GM23338 (cell line): ENCODE measurements at regions not wholly inside any gene's neighbourhood (a gene's known extent, or its start where the extent isn't known, plus 50 kb on each side); places are given as distances from the start of the nearest gene placed in this dataset.

Experiments used
- ATAC-seq: fragments of 200-7000 bp; cut with Tn5 transposase; 3 replicates; pipeline ENCODE4 v1.9.1; 2020
- DNase-seq: peaks from one replicate; pipeline ENCODE4 v3.0.0-alpha.2; 2015; ENCODE audit warnings: low spot score
- H2AFZ ChIP-seq: fragments of 200-600 bp; sonication (generic); 2 replicates; pipeline ENCODE4 v1.8.0; 2016; ENCODE audit warnings: antibody characterized with exemption, mild to moderate bottlenecking, moderate library complexity
- H3F3A ChIP-seq: fragments of 200-600 bp; sonication (generic); replicated peaks from 2 replicates; pipeline ENCODE4 v1.8.0; 2017; ENCODE audit warnings: antibody characterized with exemption, mixed run types, low read depth
- H3K27ac ChIP-seq: fragments of 200-600 bp; sonication (generic); 2 replicates; pipeline ENCODE4 v1.6.1; 2016; ENCODE audit warnings: low read depth
- H3K27me3 ChIP-seq: fragments of 200-600 bp; sonication (generic); 2 replicates; pipeline ENCODE4 v1.8.0; 2016; ENCODE audit warnings: mild to moderate bottlenecking, mixed run types, moderate library complexity; ENCODE audit not compliant: insufficient read depth
- H3K36me3 ChIP-seq: fragments of 200-600 bp; sonication (generic); 2 replicates; pipeline ENCODE4 v1.8.0; 2016; ENCODE audit warnings: mild to moderate bottlenecking; ENCODE audit not compliant: insufficient read depth
- H3K4me1 ChIP-seq: fragments of 200-600 bp; sonication (generic); 2 replicates; pipeline ENCODE4 v1.8.0; 2016; ENCODE audit warnings: mild to moderate bottlenecking, moderate library complexity; ENCODE audit not compliant: insufficient read depth
- H3K4me2 ChIP-seq: fragments of 200-600 bp; sonication (generic); 2 replicates; pipeline ENCODE4 v1.7.1; 2017; ENCODE audit warnings: mixed run types
- H3K4me3 ChIP-seq: fragments of 200-600 bp; sonication (generic); 2 replicates; pipeline ENCODE4 v1.6.1; 2016; ENCODE audit warnings: mixed run types
- H3K79me2 ChIP-seq: fragments of 200-600 bp; sonication (generic); replicated peaks from 2 replicates; pipeline ENCODE4 v1.8.0; 2017; ENCODE audit warnings: mild to moderate bottlenecking; ENCODE audit not compliant: insufficient read depth
- H3K9me2 ChIP-seq: fragments of 200-600 bp; sonication (generic); 2 replicates; pipeline ENCODE4 v1.8.0; 2017; ENCODE audit not compliant: insufficient read depth
- H4K20me1 ChIP-seq: fragments of 200-600 bp; sonication (generic); replicated peaks from 2 replicates; pipeline ENCODE4 v1.8.0; 2017; ENCODE audit warnings: mild to moderate bottlenecking; ENCODE audit not compliant: insufficient read depth
- H3K27ac Mint-ChIP-seq: 2 replicates; pipeline ENCODE4 v1.8.0; 2020; ENCODE audit warnings: inconsistent platforms, mild to moderate bottlenecking, moderate library complexity, mixed read lengths
- H3K27me3 Mint-ChIP-seq: 3 replicates; pipeline ENCODE4 v1.8.0; 2022; ENCODE audit warnings: low read depth, mild to moderate bottlenecking, moderate library complexity, mixed read lengths, inconsistent platforms; ENCODE audit not compliant: insufficient read depth, poor library complexity
- H3K36me3 Mint-ChIP-seq: 3 replicates; pipeline ENCODE4 v1.8.0; 2021; ENCODE audit warnings: low read depth, mild to moderate bottlenecking, inconsistent platforms, moderate library complexity, mixed read lengths
- H3K4me1 Mint-ChIP-seq: 3 replicates; pipeline ENCODE4 v1.8.0; 2020; ENCODE audit warnings: mild to moderate bottlenecking, inconsistent platforms, mixed read lengths
- H3K4me3 Mint-ChIP-seq: 3 replicates; pipeline ENCODE4 v1.8.0; 2021; ENCODE audit warnings: moderate library complexity, mild to moderate bottlenecking, inconsistent platforms, mixed read lengths
- H3K9me3 Mint-ChIP-seq: 3 replicates; pipeline ENCODE4 v1.8.0; 2020; ENCODE audit warnings: moderate library complexity, mild to moderate bottlenecking, inconsistent platforms, mixed read lengths
- CREB1 ChIP-seq: fragments of 250-450 bp; sonication (Bioruptor Pico); IDR thresholded peaks from 2 replicates; pipeline ENCODE4 v1.5.0; 2020; ENCODE audit warnings: low read depth, mild to moderate bottlenecking, moderate library complexity
- EZH2 ChIP-seq: fragments of 200-600 bp; sonication (generic); IDR thresholded peaks from one replicate; pipeline ENCODE4 v1.8.0; 2017; ENCODE audit warnings: antibody characterized with exemption, mild to moderate bottlenecking, low read depth; ENCODE audit not compliant: unreplicated experiment
- EZH2phosphoT487 ChIP-seq: fragments of 200-600 bp; sonication (generic); IDR thresholded peaks from one replicate; pipeline ENCODE4 v1.8.1; 2018; ENCODE audit warnings: antibody characterized with exemption; ENCODE audit not compliant: unreplicated experiment
- JUNB ChIP-seq: IDR thresholded peaks from one replicate; pipeline ENCODE4 v1.6.1; 2016; ENCODE audit warnings: antibody characterized with exemption; ENCODE audit not compliant: unreplicated experiment
- STAT1 ChIP-seq: IDR thresholded peaks from one replicate; pipeline ENCODE4 v1.6.1; 2016; ENCODE audit warnings: antibody characterized with exemption; ENCODE audit not compliant: unreplicated experiment
- ZNF114 ChIP-seq: fragments of 250-450 bp; sonication (Bioruptor Pico); IDR thresholded peaks from 2 replicates; pipeline ENCODE4 v1.5.0; 2020; ENCODE audit warnings: mild to moderate bottlenecking, moderate library complexity
- ZNF331 ChIP-seq: fragments of 250-450 bp; sonication (Bioruptor Pico); IDR thresholded peaks from 2 replicates; pipeline ENCODE4 v1.5.0; 2020; ENCODE audit warnings: low read depth, mild to moderate bottlenecking, moderate library complexity
- TF ChIP-seq, protein P1 (sequence below), 2 experiments: fragments of 200-600 bp in 1 of 2; sonication (generic) in 1 of 2; conservative IDR thresholded peaks; 2 replicates each; pipeline versions ENCODE4 v1.5.1 to v1.6.1; 2016 to 2017; ENCODE audit warnings: antibody characterized with exemption in 2 of 2, low read depth in 2 of 2, mild to moderate bottlenecking in 2 of 2, moderate library complexity in 1 of 2
- TF ChIP-seq, protein P2 (sequence below): IDR thresholded peaks from one replicate; pipeline ENCODE4 v1.6.1; 2018; ENCODE audit warnings: antibody characterized with exemption; ENCODE audit not compliant: unreplicated experiment
- TF ChIP-seq, protein P3 (sequence below): IDR thresholded peaks from 2 replicates; pipeline ENCODE4 v1.6.1; 2016; ENCODE audit warnings: antibody characterized with exemption

DNA sequence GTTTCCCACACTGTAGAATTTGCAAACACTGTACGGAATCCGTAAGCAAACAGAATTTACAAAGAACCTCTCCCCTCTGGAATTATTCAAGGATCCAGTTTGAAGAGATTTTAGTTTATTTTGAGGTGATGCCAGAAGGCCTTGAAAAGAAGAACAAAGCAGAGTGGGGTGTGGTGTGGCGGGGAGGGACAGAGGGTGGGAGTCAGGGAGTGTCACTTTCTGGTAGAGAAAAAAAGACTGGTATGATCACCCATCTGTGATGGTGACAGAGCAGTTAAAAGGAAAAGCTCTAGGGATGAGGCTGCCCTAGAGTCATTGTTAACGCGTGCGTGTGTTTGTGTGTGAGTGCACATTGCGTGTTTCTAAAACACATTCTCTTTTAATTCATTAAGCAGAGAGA lies 97.0 kb upstream of the F13A1 start:
- H3K27ac ChIP-seq = no peak overlapping the region
- TF ChIP-seq EZH2phosphoT487 = no peak
- TF ChIP-seq, protein P1, sequence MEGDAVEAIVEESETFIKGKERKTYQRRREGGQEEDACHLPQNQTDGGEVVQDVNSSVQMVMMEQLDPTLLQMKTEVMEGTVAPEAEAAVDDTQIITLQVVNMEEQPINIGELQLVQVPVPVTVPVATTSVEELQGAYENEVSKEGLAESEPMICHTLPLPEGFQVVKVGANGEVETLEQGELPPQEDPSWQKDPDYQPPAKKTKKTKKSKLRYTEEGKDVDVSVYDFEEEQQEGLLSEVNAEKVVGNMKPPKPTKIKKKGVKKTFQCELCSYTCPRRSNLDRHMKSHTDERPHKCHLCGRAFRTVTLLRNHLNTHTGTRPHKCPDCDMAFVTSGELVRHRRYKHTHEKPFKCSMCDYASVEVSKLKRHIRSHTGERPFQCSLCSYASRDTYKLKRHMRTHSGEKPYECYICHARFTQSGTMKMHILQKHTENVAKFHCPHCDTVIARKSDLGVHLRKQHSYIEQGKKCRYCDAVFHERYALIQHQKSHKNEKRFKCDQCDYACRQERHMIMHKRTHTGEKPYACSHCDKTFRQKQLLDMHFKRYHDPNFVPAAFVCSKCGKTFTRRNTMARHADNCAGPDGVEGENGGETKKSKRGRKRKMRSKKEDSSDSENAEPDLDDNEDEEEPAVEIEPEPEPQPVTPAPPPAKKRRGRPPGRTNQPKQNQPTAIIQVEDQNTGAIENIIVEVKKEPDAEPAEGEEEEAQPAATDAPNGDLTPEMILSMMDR (conservative IDR thresholded peaks at IDR 0.05; ENCODE audit: low read depth in 2 of 2) = no peak
- TF ChIP-seq, protein P2, sequence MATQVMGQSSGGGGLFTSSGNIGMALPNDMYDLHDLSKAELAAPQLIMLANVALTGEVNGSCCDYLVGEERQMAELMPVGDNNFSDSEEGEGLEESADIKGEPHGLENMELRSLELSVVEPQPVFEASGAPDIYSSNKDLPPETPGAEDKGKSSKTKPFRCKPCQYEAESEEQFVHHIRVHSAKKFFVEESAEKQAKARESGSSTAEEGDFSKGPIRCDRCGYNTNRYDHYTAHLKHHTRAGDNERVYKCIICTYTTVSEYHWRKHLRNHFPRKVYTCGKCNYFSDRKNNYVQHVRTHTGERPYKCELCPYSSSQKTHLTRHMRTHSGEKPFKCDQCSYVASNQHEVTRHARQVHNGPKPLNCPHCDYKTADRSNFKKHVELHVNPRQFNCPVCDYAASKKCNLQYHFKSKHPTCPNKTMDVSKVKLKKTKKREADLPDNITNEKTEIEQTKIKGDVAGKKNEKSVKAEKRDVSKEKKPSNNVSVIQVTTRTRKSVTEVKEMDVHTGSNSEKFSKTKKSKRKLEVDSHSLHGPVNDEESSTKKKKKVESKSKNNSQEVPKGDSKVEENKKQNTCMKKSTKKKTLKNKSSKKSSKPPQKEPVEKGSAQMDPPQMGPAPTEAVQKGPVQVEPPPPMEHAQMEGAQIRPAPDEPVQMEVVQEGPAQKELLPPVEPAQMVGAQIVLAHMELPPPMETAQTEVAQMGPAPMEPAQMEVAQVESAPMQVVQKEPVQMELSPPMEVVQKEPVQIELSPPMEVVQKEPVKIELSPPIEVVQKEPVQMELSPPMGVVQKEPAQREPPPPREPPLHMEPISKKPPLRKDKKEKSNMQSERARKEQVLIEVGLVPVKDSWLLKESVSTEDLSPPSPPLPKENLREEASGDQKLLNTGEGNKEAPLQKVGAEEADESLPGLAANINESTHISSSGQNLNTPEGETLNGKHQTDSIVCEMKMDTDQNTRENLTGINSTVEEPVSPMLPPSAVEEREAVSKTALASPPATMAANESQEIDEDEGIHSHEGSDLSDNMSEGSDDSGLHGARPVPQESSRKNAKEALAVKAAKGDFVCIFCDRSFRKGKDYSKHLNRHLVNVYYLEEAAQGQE = no peak
- H2AFZ ChIP-seq = no peak overlapping the region
- H3K27me3 ChIP-seq = no peaks in the 10 kb centered on the region
- ATAC-seq = no peak
- no peaks in the 10 kb centered on the region for H3K36me3 Mint-ChIP-seq
- peaks cover 3% of the 10 kb centered on the region for H3K27me3 Mint-ChIP-seq
- no peaks in the 10 kb centered on the region for H3F3A ChIP-seq
- peaks cover 12% of the 10 kb centered on the region; the same call in 1 of the 2 replicates for H3K9me2 ChIP-seq
- no peak overlapping the region for H3K4me3 Mint-ChIP-seq
- H3K4me3 ChIP-seq = no peak overlapping the region
- no peaks in the 10 kb centered on the region for H3K79me2 ChIP-seq
- H4K20me1 ChIP-seq = no peaks in the 10 kb centered on the region
- no peaks in the 10 kb centered on the region; the same call in 1 of the 3 replicates for H3K4me1 Mint-ChIP-seq
- H3K36me3 ChIP-seq = no peaks in the 10 kb centered on the region
- no peak overlapping the region for H3K27ac Mint-ChIP-seq
- H3K4me2 ChIP-seq = no peak overlapping the region
- H3K9me3 Mint-ChIP-seq = no peaks in the 10 kb centered on the region
- H3K4me1 ChIP-seq = no peaks in the 10 kb centered on the region
- no peak for DNase-seq

DNA sequence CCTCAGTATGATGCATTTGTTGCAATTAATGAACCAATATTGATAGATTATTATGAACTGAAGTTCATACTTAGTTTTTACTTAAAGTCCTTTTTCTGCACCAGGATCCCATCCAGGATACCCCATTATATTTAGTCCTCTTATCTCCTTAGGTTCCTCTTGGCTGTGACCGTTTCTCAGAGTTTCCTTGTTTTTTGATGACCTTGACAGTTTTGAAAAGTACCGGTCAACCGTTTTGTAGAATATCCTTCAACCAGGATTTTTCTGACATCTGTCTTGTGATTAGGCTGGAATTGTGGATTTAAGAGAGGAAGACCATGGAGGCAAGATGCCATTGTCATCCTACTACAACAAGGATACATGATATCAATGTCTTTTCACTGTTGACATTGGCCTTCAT lies 98.0 kb upstream of the F13A1 start:
- DNase-seq (no peak), ATAC-seq (no peak)
- Mint-ChIP-seq H3K4me1 (no peaks in the 10 kb centered on the region; the same call in 1 of the 3 replicates), H3K27ac (no peak overlapping the region), H3K9me3 (no peaks in the 10 kb centered on the region), H3K27me3 (peaks cover 3% of the 10 kb centered on the region), H3K4me3 (no peak overlapping the region), H3K36me3 (no peaks in the 10 kb centered on the region)
- H3K9me2 ChIP-seq = peaks cover 13% of the 10 kb centered on the region; the same call in 1 of the 2 replicates
- no peak overlapping the region for H3K4me3 ChIP-seq
- no peaks in the 10 kb centered on the region for H3K4me1 ChIP-seq
- H2AFZ ChIP-seq = no peak overlapping the region
- H3K79me2 ChIP-seq = no peaks in the 10 kb centered on the region
- H3K4me2 ChIP-seq = no peak overlapping the region
- H3K27ac ChIP-seq = no peak overlapping the region
- H3K36me3 ChIP-seq = no peaks in the 10 kb centered on the region
- no peaks in the 10 kb centered on the region for H4K20me1 ChIP-seq
- no peaks in the 10 kb centered on the region for H3F3A ChIP-seq
- no peaks in the 10 kb centered on the region for H3K27me3 ChIP-seq
- TF ChIP-seq CREB1 (CRISPR knock-in tag) (no peak), EZH2phosphoT487 (no peak), ZNF114 (no peak), STAT1 (no peak), JUNB (no peak), EZH2 (no peak), ZNF331 (CRISPR knock-in tag) (no peak)
- TF ChIP-seq, protein P2 = no peak
- TF ChIP-seq, protein P1 (conservative IDR thresholded peaks at IDR 0.05; ENCODE audit: low read depth in 2 of 2) = no peak
- TF ChIP-seq, protein P3, sequence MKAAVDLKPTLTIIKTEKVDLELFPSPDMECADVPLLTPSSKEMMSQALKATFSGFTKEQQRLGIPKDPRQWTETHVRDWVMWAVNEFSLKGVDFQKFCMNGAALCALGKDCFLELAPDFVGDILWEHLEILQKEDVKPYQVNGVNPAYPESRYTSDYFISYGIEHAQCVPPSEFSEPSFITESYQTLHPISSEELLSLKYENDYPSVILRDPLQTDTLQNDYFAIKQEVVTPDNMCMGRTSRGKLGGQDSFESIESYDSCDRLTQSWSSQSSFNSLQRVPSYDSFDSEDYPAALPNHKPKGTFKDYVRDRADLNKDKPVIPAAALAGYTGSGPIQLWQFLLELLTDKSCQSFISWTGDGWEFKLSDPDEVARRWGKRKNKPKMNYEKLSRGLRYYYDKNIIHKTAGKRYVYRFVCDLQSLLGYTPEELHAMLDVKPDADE = no peak
